ENCODE measurements at regions not wholly inside any gene's neighbourhood (a gene's known extent, or its start where the extent isn't known, plus 50 kb on each side); places are given as distances from the start of the nearest gene placed in this dataset.
"Not testable (repeated sequence)": the region's sequence is repeated elsewhere in the genome, so short reads cannot be mapped to it uniquely, and the experiment has no call there.

DNA sequence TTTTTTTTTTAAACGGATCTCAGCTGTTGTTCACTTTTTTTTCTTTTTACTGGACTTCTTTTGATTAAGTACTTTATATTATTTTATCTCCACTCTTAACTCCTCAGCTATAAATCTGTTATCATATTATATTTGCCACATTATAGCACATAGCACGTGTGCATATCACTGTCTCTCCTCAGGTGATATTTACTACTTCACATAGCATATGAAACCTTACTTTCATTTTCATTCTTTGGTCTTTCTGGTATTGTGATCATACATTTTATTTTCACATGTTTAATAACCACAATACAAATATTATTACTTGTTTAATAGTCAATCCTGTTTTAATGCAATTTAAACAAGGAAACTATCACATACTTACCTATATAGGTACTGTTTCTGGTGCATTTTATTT, 993.1 kb upstream of the TMEFF2 start:
- no peak for DNase-seq

DNA sequence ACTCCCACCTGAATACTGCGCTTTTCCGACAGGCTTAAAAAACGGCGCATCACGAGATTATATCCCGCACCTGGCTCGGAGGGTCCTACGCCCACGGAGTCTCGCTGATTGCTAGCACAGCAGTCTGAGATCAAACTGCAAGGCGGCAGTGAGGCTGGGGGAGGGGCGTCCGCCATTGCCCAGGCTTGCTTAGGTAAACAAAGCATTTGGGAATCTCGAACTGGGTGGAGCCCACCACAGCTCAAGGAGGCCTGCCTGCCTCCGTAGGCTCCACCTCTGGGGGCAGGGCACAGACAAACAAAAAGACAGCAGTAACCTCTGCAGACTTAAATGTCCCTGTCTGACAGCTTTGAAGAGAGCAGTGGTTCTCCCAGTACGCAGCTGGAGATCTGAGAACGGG, 976.2 kb upstream of the TMEFF2 start:
- not testable (repeated sequence) for DNase-seq

DNA sequence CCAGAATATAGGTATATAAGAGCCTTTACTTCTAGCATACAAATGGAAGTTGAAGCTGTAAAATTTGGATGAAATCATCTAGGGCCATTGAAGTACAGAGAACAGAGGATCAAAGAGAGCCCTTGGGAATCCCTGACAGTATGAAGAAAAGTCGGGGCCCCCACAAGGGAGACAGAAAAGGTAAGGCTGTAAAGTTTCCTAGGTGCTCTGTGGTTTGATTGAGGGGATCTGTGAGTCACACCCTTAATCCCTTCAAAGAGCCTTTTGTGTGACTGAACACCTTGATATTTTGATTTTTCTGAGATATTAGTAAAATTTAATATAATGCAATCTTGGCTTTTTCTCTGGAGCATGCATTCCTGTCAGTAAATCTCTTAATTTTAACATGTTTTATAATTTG, 961.7 kb upstream of the TMEFF2 start:
- no peak for DNase-seq

DNA sequence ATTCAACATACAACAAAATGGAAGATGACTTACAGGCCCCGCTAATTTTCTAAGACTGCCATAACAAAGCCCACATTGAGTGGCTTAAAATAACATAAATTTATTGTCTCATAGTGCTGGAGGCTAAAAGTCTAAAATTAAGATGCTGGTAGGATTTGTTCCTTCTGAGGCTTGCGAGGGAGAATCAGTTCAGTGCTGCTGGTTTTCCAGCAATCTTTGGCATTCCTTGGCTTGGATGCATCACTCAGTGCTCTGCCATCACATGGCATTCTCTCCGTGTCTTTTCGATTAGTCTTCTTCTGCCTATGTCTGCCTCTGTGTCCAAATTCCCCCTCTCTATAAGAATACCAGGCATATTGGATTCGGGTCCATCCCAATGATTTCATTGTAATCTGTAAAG, 959.3 kb upstream of the TMEFF2 start:
- no peak for DNase-seq

DNA sequence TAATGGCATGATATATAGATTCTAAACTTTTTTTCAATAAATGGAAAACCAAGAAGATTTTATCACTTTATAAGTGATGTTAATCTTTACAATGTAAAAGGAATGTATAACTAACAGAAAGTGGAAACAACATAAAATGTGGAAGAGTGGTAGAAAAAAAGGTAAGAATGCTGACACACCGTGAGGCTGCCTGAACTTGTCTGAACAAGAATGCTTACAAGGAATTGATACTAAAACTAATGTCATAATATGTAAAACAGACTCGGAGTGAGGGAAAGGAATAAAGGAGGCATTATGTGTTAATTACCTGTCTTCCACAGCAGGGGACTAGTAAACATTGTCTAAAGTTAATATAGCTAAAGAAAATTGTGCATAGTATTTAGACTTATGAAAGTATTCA, 958.8 kb upstream of the TMEFF2 start:
- no peak for DNase-seq

DNA sequence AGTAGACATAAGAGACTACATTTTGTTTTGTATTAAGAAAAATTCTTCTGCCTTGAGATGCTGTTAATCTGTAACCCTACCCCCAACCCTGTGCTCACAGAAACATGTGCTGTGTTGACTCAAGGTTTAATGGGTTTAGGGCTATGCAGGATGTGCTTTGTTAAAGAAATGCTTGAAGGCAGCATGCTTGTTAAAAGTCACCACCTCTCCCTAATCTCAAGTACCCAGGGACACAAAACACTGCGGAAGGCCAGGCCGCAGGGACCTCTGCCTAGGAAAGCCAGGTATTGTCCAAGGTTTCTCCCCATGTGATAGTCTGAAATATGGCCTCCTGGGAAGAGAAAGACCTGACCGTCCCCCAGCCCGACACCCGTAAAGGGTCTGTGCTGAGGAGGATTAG, 947.7 kb upstream of the TMEFF2 start:
- not testable (repeated sequence) for DNase-seq

DNA sequence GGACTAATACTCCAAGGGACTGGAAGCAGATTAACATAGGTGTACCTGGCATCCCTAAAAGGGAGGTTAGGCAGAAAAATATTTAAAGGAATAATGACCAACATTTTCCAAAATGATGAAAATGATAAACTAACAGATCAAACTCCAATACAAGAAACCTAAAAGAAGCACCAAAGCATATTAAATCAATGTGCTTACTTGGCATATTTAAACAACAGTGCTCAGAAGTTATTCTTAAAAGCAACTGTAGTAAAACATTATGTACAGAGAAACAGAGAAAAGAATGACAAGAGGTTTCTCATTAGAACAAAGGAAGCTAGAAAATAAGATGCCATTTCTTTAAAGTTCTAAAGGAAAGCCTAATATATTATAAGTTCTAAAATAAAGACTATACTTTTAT, 947.3 kb upstream of the TMEFF2 start:
- no peak for DNase-seq

DNA sequence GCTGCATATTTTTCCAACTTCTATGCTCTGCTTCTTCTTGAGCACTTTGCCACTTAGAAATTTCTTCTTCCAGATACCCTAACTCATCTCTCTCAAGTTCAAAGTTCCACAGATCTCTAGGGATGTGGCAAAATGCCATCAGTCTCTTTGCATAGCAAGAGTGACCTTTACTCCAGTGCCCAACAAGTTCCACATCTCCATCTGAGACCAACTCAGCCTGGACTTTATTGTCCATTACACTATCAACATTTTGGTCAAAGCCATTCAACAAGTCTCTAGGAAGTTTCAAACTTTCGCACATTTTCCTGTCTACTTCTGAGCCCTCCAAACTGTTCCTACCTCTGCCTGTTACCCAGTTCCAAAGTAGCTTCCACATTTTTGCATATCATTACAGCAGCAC, 946.2 kb upstream of the TMEFF2 start:
- not testable (repeated sequence) for DNase-seq

DNA sequence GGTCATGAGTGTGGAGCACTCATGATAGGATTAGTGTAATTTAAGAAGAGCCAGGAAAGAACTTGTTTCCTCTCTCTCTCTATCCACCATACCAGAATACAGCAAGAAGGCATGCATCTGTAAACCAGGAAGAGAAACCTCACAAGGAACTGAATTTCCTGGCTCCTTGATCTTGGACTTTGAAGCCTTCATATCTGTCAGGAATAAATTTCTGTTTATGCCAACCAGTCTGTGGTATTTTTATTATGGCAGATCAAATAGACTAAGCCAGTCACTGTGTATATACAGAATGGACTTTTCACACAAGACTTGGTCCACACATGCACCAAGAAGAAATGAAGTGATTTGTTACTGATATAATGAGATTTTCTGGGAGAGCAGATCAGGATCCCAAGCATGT, 930.1 kb upstream of the TMEFF2 start:
- DNase-seq: no peak

DNA sequence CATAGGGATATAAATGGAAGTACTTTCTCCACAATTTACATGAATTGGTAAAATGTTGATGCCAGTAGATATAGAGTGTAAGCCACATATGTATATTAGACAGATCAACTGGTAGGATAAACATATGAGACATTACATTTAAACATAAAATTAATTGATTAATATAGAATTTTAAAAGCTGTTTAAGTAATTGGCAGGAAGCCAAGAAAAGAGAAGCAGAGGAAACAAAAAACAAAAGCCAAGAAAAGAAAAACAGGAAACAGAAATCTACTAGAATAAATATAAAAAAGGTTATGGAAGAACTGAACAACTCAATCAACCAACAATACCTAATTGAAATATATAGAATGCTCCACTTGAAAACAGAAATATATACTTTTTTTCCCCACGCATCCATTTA, 920.1 kb upstream of the TMEFF2 start:
- DNase-seq: no peak

DNA sequence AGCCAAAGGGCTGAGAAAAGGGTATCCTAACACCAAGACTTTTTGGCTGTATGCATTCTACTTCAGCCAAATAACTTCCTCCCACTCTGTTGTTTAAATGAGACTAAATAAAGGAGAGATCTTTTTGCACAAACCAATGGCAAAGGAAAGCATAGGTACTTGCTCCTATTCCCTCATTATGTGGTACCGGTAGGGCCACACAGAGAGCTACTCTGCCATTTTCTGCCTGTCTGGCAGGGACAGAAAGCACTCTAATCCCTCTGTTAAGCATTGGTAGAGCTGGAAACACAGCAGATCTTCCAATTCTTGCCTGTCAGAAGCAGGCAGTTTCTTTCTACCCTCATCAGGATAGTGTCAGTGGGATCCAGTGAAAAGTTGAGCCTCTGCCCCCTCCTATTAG, 918.3 kb upstream of the TMEFF2 start:
- DNase-seq: no peak

DNA sequence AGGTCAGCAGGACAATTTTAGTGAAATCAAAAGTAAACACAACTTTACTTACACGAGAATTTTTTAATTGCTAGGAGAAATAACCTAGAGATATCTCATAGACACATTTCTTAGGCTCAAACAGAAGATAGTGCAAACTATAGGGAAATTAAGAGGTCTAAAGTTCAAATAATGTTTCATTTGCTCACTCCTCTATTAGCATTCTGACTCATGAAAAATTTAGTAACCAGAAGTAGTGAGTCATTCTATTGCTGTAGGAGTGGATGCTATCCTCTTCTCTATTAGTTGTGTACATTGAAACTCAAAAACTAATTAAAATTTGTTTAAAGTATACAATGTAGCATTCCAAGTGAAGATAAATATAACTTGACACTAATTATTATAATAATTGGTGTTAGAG, 908.3 kb upstream of the TMEFF2 start:
- no peak for DNase-seq

DNA sequence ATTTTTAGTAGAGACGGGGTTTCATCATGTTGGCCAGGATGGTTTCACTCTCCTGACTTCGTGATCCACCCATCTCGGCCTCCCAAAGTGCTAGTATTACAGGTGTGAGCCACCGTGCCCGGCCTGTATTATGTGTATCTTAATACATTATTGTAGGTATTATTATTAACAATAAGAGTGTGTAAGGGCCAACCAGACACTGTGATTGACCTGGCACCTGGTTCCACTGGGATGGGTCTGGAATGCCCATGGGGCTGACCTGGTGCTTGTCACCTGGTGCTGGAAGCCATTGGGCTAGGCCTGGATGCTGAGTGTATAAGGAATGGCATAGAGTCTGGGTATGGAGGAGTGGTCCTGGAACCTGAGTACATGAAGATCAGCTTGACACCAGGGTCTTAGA, 906.9 kb upstream of the TMEFF2 start:
- no peak for DNase-seq

DNA sequence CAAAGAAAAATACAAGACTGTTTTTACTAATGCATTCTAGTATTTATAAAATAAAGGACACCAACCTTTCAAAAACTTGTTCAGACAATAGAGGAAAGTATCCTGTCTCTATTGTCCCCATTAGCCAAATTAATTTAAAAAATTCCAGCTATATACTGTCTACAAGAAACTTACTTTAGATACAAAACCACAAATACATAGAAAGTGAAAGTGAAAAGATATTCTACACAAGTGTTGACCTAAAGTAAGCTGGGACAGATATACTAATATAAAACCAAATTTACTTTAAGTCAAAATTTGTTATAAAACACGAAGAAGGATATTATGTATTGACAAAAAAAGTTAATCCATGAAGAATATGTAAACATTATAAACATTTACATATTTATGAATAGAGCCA, 893.3 kb upstream of the TMEFF2 start:
- DNase-seq: no peak

DNA sequence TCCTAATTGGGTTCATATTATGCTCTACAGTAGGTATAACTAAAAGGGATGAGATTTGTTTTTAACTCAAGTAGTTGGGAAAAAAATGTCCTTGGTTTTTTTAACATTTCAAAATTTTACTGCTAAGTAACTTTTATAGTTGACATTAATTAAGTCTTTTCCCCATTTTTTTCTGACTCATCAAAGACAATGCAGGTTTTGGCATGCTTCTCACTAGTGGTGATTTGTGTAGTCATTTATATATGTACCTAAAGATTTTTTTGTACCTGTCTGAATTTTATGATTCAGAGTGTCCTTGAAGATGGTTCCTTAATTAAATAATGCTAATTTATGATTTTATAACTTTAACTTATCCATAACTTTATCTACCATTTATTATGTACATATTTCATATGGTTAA, 882.3 kb upstream of the TMEFF2 start:
- no peak for DNase-seq

DNA sequence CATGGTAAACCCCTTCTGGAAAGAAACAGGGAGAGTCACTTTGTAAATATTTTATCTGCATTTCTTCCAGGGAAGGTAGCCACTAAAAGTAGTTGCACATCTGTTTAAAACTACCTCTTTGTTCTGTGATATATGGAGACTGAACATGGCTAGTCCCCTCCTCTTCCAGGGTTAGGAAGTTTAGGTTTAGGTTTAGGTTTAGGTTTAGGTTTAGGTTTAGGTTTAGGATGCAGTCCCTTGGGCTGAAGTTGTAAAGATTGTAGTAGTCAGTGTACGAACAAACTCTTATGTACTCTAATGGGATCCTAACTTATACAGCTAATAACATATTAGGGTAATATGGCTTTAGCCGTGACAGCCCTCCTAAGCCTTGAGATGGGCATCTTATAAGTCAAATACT, 880.2 kb upstream of the TMEFF2 start:
- DNase-seq: no peak

DNA sequence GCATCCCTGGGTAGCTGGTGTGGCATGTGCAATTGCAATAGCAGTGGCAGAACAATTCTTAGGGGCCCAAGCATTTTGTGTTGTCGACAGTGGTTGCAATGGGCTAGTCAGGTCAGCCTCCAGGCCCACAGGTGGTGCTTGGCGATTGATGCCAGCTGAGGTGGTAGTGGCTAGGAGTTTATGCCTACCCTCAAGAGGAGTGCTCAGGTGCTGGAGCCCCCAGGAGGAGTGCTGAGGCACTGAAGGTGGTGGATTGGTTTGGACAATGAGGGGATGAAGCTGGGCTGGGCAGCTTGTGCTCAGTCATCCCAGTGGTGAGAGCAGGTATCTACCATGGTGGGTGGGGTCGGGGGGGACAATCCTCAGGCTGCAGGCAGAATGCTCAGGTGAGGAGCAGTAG, 877.9 kb upstream of the TMEFF2 start:
- no peak for DNase-seq

DNA sequence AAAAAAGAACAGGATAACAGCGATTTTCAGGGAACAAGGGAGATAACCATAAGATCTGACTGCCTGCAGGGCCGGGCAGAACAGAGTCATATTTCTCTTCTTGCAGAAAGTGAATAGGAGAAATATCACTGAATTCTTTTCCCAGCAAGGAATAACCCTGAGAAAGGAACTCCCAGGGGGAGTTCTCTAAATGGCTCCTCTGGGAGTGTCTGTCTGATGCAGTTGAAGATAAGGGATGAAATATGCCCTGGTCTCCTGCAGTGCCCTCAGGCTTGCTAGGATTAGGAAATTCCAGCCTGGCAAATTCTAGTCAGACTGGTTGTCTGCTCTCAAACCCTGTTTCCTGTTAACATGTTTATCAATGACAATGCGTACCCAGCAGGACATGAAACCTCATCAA, 830.8 kb upstream of the TMEFF2 start:
- DNase-seq: not testable (repeated sequence)

DNA sequence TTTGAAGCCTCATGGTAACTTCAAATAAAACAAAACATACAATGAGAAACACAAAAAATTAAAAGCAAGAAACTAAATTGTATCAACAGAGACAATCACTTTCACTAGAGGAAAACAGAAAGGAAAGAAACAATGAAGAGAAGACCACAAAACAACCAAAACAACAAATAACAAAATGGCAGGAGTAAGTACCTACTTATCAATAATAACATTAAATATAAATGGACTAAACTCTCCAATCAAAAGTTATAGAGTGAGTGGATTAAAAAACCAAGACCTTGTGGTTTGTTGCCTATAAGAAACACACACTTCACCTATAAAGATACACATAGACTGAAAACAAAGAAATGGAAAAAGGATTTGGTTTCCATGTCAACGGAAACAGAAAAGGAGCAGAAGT, 830.1 kb upstream of the TMEFF2 start:
- no peak for DNase-seq

DNA sequence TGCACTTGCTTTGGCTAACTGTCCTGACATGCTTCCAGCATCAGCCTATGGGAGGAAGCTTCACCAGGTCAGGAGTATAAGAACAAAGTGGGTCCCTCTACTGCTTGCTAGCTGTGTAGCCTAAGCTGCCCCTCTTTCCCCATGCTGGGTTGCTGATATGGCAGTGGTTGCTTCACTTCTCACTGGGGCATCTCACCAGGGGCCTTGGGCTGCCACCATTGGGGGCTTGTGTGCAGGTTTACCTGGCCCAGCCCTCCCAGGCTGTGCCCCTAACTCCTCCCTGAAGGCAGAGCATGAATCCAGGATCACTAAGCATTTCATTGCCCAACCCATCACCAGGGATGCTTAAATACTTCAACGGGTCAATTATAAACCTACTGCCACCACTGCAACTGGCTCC, 817.1 kb upstream of the TMEFF2 start:
- DNase-seq: no peak

DNA sequence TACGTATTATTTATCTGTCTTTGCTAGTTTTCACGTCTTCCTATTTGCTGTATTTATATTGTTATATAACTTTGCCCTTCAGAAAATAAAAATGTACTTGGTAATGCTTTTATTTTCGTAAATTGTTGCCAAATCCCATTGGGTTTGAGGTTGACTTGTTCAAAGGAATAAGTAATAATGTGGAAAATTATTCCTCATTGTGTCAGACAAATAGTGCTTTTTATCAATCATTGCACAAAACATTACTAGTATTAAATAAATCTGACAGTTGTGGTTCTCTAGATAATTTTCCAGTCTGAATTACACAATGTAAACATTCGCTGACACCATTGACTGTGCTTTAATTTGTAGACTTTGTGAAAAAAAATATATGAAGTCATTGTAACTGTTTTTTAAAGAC, 798.3 kb upstream of the TMEFF2 start:
- DNase-seq: no peak

DNA sequence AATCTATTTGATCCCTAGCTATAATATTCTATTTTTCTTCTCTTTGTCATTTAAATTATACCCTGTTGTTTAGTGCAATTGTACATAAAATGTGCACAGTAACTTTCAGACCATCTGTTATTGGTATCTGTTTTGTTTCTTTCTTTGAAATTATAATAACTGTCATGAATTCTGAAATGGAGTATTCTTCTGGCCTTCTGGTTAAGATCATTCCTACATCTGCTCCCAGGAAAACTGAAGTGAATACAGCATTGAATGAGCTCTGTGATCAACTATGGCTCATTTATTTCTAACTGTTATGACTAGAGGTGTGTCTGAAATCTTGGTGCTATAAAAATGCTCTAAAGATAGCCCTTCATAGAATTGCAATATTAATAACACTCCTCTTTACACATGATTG, 788.4 kb upstream of the TMEFF2 start:
- DNase-seq: no peak

DNA sequence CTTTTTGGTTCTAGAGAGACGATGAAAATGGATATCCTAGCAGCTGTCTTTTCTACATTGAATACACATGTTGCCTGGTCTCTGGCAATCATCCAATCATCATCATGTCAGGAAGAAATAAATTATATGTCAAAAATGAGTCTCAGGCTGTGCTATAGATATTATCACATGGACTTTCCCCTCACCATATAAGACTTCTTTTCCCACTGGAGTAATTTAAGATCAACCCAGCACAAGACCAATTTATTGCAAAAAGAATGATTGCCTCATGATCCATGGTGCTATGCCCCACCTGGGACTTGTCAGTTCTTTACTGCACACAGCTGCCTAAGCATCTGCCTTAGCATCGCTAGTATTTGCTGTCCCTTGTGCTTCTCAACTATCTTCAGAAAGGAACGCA, 783.7 kb upstream of the TMEFF2 start:
- no peak for DNase-seq

DNA sequence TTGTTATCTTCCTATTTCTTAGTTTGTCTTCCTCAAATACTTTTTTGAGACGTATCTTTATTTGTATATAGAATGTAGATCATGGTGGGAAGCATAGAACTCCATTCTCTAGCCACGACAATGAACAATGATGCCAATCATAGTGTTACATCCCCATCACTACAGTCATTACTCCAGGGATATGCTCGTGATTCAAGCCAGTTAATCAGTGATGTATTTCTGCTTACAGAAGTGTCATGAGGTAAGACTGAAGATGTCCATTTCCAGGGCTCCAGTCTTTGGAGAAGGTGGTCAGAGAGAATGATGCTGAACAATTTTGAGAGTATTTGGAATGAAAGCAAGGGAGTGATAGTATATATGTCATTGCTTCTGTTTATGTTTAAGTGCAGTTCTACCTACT, 777.2 kb upstream of the TMEFF2 start:
- no peak for DNase-seq

DNA sequence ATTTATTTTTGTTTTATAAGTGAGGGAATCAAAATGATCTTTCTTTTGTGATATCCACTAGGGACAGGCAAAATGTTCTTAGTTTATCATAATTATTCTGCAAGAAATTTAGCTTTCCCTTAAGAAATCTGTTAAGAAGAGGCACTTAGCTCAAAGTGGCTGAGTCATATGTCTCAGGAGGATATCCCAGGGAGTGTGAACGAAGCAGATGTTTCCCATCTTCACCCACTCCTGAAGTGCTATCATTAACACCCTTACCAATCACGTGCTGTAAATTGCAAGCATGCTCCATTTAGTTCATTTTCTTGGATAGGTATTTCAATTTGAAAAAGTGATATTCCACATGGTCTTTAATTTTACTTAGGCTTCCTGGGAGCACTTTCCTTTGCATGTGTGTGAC, 774.3 kb upstream of the TMEFF2 start:
- DNase-seq: no peak

DNA sequence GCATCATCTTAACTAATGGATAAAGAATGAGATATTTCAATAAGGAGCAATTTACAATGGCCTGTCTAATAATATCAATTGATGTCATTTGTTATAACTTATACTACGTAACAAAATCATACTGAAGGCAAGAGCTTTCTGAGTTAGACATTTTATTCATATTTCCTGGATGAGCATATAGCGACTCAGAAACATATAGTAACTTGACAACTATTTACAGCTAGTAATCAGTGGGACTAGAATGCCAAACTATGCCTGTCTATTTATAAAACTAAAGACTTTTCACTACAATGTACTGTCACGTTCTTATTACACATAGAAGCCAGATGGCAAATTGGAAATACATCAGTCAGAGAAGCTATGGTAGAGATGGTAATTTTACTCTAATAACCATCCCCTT, 766.2 kb upstream of the TMEFF2 start:
- DNase-seq: no peak

All from activated CD8-positive, alpha-beta memory T cell treated with anti-CD3 and anti-CD28 coated beads for 24 hours (primary cell).